AG04449 (cell line): ENCODE measurements at regions not wholly inside any gene's neighbourhood (a gene's known extent, or its start where the extent isn't known, plus 50 kb on each side); places are given as distances from the start of the nearest gene placed in this dataset.

Source experiments
- CTCF ChIA-PET: fragments of 350-600 bp; formaldehyde crosslinking; extraction: SDS; loops from one replicate; lab custom pipeline; 2021; ENCODE audit warnings: antibody characterized with exemption; lab: Yijun Ruan, JAX
- POLR2A ChIA-PET: fragments of 400-600, 350-600 bp; formaldehyde crosslinking; extraction: SDS; loops from one replicate; lab custom pipeline; 2020; ENCODE audit warnings: antibody characterized with exemption, inconsistent platforms; lab: Yijun Ruan, JAX
- DNase-seq: peaks from one replicate; pipeline ENCODE4 v3.0.0-alpha.2; 2010; ENCODE audit warnings: low read depth, low spot score
- H3K4me3 ChIP-seq: 2 replicates; pipeline ENCODE4 v1.5.1; 2011; ENCODE audit warnings: low read depth, mild to moderate bottlenecking, control low read depth, low read length
- CTCF ChIP-seq: IDR thresholded peaks from one replicate; pipeline ENCODE4 v1.5.1; 2011; ENCODE audit warnings: mild to moderate bottlenecking, moderate library complexity, low read length, control low read depth, inconsistent platforms; ENCODE audit not compliant: insufficient read depth; ENCODE audit errors: missing control alignments

GRCh38 chr14:71745072-71745471 lies 187.2 kb upstream of the RGS6 start:
- CTCF ChIA-PET = interaction anchor here (1.6 to 1.8 kb wide), 2 partner anchors 8 to 13 kb away, joined by 4 to 7 read pairs; no protein-coding TSS in a partner anchor
- no peak overlapping the region for H3K4me3 ChIP-seq
- TF ChIP-seq CTCF = no peak

GRCh38 chr14:71748196-71748595 lies 184.0 kb upstream of the RGS6 start:
- no peak for DNase-seq
- TF ChIP-seq CTCF = no peak
- no peak overlapping the region for H3K4me3 ChIP-seq
- POLR2A ChIA-PET = no interaction called here
- CTCF ChIA-PET = interaction anchor here (9.2 to 9.8 kb wide), 2 partner anchors 24 to 609 kb away, joined by 207 to 224 read pairs; no protein-coding TSS in a partner anchor

More at GRCh38 chr14:71745072-71745471, 187.2 kb upstream of the RGS6 start:
- no peak for DNase-seq
- POLR2A ChIA-PET = no interaction called here

DNA sequence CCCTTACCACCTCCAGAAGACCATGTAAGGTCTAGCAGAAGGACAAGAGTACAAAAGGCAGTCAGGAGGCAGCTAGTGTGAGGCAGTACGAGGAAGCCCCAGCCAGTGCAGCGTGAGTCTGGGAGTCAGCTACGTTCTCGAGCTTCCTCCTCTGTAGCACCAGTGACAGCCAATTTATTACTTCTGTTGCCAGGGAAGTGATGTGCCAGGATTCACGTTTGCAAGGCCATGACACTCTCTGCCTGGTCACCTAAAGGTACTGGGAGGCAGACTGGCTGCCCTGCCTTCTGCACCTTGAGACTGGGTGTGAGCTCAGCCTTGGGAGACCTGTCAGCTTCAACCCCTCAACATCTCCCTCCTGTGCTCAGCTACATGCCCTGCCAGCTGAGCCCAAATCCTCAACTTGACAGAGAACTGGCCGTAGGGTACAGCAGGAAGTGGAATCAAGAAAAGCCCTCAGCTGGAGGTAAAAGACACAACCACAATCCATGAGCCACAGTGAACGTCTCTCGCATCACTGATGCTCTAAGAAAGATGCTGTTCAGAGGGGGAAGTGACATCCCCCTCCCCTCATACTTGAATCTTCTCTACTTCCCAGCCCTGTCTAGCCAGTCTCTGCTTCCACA lies 182.5 kb upstream of the RGS6 start:
- POLR2A ChIA-PET = interaction anchor here (0.6 kb wide), 1 partner anchor 330 kb away, joined by 3 read pairs; no protein-coding TSS in a partner anchor
- CTCF ChIA-PET = interaction anchor here (0.7 to 9.8 kb wide), 5 partner anchors 10 to 646 kb away, joined by 3 to 224 read pairs (median 76); no protein-coding TSS in a partner anchor
- no peak for DNase-seq
- H3K4me3 ChIP-seq = no peak overlapping the region
- TF ChIP-seq CTCF = no peak

- CTCF ChIA-PET = interaction anchor here (1.0 to 9.8 kb wide), 8 partner anchors 12 to 779 kb away, joined by 3 to 224 read pairs (median 10); no protein-coding TSS in a partner anchor
- POLR2A ChIA-PET = no interaction called here
- no peak overlapping the region for H3K4me3 ChIP-seq
- no peak for TF ChIP-seq CTCF
- DNase-seq = no peak
Observed at GRCh38 chr14:71751264-71751663, 181.0 kb upstream of the RGS6 start.

GRCh38 chr14:71752111-71752738 lies 180.0 kb upstream of the RGS6 start:
- CTCF ChIA-PET = interaction anchor here (0.6 to 9.8 kb wide), 59 partner anchors 8 to 780 kb away, joined by 3 to 224 read pairs (median 4); no protein-coding TSS in a partner anchor
- TF ChIP-seq CTCF = no peak
- no peak for DNase-seq
- no peak overlapping the region for H3K4me3 ChIP-seq
- POLR2A ChIA-PET = no interaction called here
